ENCODE measurements at regions not wholly inside any gene's neighbourhood (a gene's known extent, or its start where the extent isn't known, plus 50 kb on each side); places are given as distances from the start of the nearest gene placed in this dataset.

DNA sequence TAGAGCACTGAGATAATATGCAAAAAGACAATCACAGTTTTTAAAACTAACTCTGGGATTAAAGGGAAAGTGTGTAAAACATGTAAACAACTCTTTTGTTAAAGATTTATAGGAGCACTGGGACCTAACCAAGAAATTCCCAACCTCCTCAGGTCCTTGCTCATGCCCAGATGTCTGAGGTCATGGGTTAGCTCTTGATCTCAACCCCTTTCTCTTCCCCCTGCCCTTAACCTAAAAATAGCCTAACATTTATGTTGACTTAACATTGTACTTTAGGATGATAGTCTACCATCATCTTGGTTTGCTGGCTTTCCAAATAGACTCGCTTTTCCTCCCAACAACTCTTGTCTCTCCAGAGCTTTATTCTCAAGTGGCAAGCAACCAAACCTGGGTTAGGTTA, 258.2 kb upstream of the FAT3 start:
- TF ChIP-seq, protein P1, sequence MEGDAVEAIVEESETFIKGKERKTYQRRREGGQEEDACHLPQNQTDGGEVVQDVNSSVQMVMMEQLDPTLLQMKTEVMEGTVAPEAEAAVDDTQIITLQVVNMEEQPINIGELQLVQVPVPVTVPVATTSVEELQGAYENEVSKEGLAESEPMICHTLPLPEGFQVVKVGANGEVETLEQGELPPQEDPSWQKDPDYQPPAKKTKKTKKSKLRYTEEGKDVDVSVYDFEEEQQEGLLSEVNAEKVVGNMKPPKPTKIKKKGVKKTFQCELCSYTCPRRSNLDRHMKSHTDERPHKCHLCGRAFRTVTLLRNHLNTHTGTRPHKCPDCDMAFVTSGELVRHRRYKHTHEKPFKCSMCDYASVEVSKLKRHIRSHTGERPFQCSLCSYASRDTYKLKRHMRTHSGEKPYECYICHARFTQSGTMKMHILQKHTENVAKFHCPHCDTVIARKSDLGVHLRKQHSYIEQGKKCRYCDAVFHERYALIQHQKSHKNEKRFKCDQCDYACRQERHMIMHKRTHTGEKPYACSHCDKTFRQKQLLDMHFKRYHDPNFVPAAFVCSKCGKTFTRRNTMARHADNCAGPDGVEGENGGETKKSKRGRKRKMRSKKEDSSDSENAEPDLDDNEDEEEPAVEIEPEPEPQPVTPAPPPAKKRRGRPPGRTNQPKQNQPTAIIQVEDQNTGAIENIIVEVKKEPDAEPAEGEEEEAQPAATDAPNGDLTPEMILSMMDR (IDR thresholded peaks at IDR 0.05): no peak
- H3K36me3 Mint-ChIP-seq: peaks cover 12% of the 10 kb centered on the region

DNA sequence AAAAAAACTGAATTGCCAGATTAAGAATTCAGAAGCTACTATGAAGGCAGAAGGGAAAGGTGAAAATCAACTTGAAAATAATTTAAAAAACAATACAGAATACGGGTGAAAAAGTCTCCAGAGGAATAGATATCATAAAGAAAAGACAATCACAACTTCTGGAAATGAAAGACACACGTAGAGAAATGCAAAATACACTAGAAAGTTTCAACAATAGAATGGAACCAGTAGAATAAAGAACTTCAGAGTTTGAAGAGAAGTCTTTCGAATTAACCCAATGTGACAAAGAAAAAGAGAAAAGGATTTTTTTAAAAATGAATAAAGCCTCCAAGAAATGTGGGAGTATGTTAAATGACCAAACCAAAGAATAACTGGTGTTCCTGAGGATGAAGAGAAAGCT, 263.8 kb upstream of the FAT3 start:
- intact Hi-C loops (cut with micrococcal nuclease): no loop called here
- WGBS (ENCODE audit: insufficient coverage): 58% methylated on average over 2 of the region's 3 CpGs
- TF ChIP-seq, protein P1 (IDR thresholded peaks at IDR 0.05): no peak
- Histone ChIP-seq H3K4me3 (ENCODE audit: low read length) (no peak overlapping the region), H3K27ac (ENCODE audit: low read length) (no peak overlapping the region), H3K4me1 (ENCODE audit: control insufficient read depth, insufficient read depth, low read length) (no peaks in the 10 kb centered on the region), H3K9me3 (ENCODE audit: control insufficient read depth, insufficient read depth, low read length) (peaks cover 13% of the 10 kb centered on the region), H3K36me3 (ENCODE audit: control insufficient read depth, insufficient read depth, low read length) (no peaks in the 10 kb centered on the region), H3K27me3 (ENCODE audit: control insufficient read depth, insufficient read depth, low read length) (no peaks in the 10 kb centered on the region)
- Mint-ChIP-seq H3K36me3 (peaks cover 12% of the 10 kb centered on the region), H3K27me3 (ENCODE audit: low read depth in 2 of 2) (no peaks in the 10 kb centered on the region), H3K4me1 (no peaks in the 10 kb centered on the region), H3K4me3 (no peak overlapping the region), H3K9me3 (peaks cover 23 to 26% of the 10 kb centered on the region in 2 donors), H3K27ac (no peak overlapping the region)
- no peak for ATAC-seq
- no peak for DNase-seq

More for the DNA sequence above, 258.2 kb upstream of the FAT3 start:
- H3K4me3 Mint-ChIP-seq: no peak overlapping the region
- no peak overlapping the region for H3K4me3 ChIP-seq (ENCODE audit: low read length)
- peaks cover 20 to 23% of the 10 kb centered on the region in 2 donors for H3K9me3 Mint-ChIP-seq
- intact Hi-C loops (cut with micrococcal nuclease): no loop called here
- ATAC-seq (no peak), DNase-seq (no peak)
- no peaks in the 10 kb centered on the region for H3K27me3 ChIP-seq (ENCODE audit: control insufficient read depth, insufficient read depth, low read length)
- no peak overlapping the region for H3K27ac ChIP-seq (ENCODE audit: low read length)
- no peaks in the 10 kb centered on the region for H3K4me1 Mint-ChIP-seq
- WGBS (ENCODE audit: insufficient coverage): no CpG with 5 or more reads among the region's 1 CpG
- no peaks in the 10 kb centered on the region for H3K4me1 ChIP-seq (ENCODE audit: control insufficient read depth, insufficient read depth, low read length)
- no peaks in the 10 kb centered on the region for H3K36me3 ChIP-seq (ENCODE audit: control insufficient read depth, insufficient read depth, low read length)
- H3K27ac Mint-ChIP-seq: no peak overlapping the region
- H3K9me3 ChIP-seq (ENCODE audit: control insufficient read depth, insufficient read depth, low read length): peaks cover 3% of the 10 kb centered on the region
- no peaks in the 10 kb centered on the region for H3K27me3 Mint-ChIP-seq (ENCODE audit: low read depth in 2 of 2)

- Histone ChIP-seq H3K4me3 (ENCODE audit: low read length) (no peak overlapping the region), H3K4me1 (ENCODE audit: control insufficient read depth, insufficient read depth, low read length) (no peaks in the 10 kb centered on the region), H3K27ac (ENCODE audit: low read length) (no peak overlapping the region), H3K9me3 (ENCODE audit: control insufficient read depth, insufficient read depth, low read length) (peaks cover 13% of the 10 kb centered on the region), H3K36me3 (ENCODE audit: control insufficient read depth, insufficient read depth, low read length) (no peaks in the 10 kb centered on the region), H3K27me3 (ENCODE audit: control insufficient read depth, insufficient read depth, low read length) (no peaks in the 10 kb centered on the region)
- no peaks in the 10 kb centered on the region for H3K27me3 Mint-ChIP-seq (ENCODE audit: low read depth in 2 of 2)
- DNase-seq (no peak), ATAC-seq (no peak)
- WGBS (ENCODE audit: insufficient coverage): 86% methylated on average over 3 of the region's 3 CpGs
- H3K4me1 Mint-ChIP-seq: no peaks in the 10 kb centered on the region
- peaks cover 19 to 24% of the 10 kb centered on the region in 2 donors for H3K9me3 Mint-ChIP-seq
- H3K4me3 Mint-ChIP-seq: no peak overlapping the region
- intact Hi-C loops (cut with micrococcal nuclease): no loop called here
- no peak overlapping the region for H3K27ac Mint-ChIP-seq
- TF ChIP-seq, protein P1 (IDR thresholded peaks at IDR 0.05): no peak
- H3K36me3 Mint-ChIP-seq: peaks cover 12% of the 10 kb centered on the region
Measured at GRCh38 chr11:91959411-91959810, 265.2 kb upstream of the FAT3 start.

GRCh38 chr11:91956711-91957110, 267.9 kb upstream of the FAT3 start:
- WGBS (ENCODE audit: insufficient coverage): 59% methylated on average over 1 of the region's 1 CpG
- Histone ChIP-seq H3K36me3 (ENCODE audit: control insufficient read depth, insufficient read depth, low read length) (no peaks in the 10 kb centered on the region), H3K27me3 (ENCODE audit: control insufficient read depth, insufficient read depth, low read length) (no peaks in the 10 kb centered on the region), H3K27ac (ENCODE audit: low read length) (no peak overlapping the region), H3K4me1 (ENCODE audit: control insufficient read depth, insufficient read depth, low read length) (no peaks in the 10 kb centered on the region), H3K9me3 (ENCODE audit: control insufficient read depth, insufficient read depth, low read length) (peaks cover 13% of the 10 kb centered on the region), H3K4me3 (ENCODE audit: low read length) (no peak overlapping the region)
- TF ChIP-seq, protein P1 (IDR thresholded peaks at IDR 0.05): no peak
- intact Hi-C loops (cut with micrococcal nuclease): no loop called here
- H3K27me3 Mint-ChIP-seq (ENCODE audit: low read depth in 2 of 2): no peaks in the 10 kb centered on the region
- ATAC-seq (no peak), DNase-seq (no peak)
- no peak overlapping the region for H3K27ac Mint-ChIP-seq
- H3K4me1 Mint-ChIP-seq: no peaks in the 10 kb centered on the region
- no peaks in the 10 kb centered on the region for H3K36me3 Mint-ChIP-seq
- H3K9me3 Mint-ChIP-seq: peaks cover 6 to 21% of the 10 kb centered on the region in 2 donors
- H3K4me3 Mint-ChIP-seq: no peak overlapping the region

All from natural killer cell (primary cell).